ENCODE measurements at regions not wholly inside any gene's neighbourhood (a gene's known extent, or its start where the extent isn't known, plus 50 kb on each side); places are given as distances from the start of the nearest gene placed in this dataset.

GRCh38 chr4:189311251-189311650 is 629.4 kb upstream of the FRG1 start:
- TF ChIP-seq SMC3 (IDR thresholded peaks at IDR 0.05; ENCODE audit: low read depth, low read length) (no peak), POLR2A (IDR thresholded peaks at IDR 0.05; ENCODE audit: low read depth, low read length) (no peak), RAD21 (IDR thresholded peaks at IDR 0.05; ENCODE audit: low read length) (no peak), CTCF (conservative IDR thresholded peaks at IDR 0.05; ENCODE audit: low read depth, low read length) (no peak), BHLHE40 (IDR thresholded peaks at IDR 0.05; ENCODE audit: low read depth, low read length) (no peak), FOS (IDR thresholded peaks at IDR 0.05; ENCODE audit: low read depth, low read length) (no peak), MXI1 (IDR thresholded peaks at IDR 0.05; ENCODE audit: borderline replicate concordance, low read depth, low read length) (no peak), MAFK (IDR thresholded peaks at IDR 0.05; ENCODE audit: low read depth, low read length) (no peak)

Measured in IMR-90 (cell line).